HCT116 (cell line): ENCODE measurements at regions not wholly inside any gene's neighbourhood (a gene's known extent, or its start where the extent isn't known, plus 50 kb on each side); places are given as distances from the start of the nearest gene placed in this dataset.

Source experiments
- ATAC-seq: fragments of 200-7000 bp; cut with Tn5 transposase; 2 replicates; pipeline ENCODE4 v1.9.1; 2020; ENCODE audit warnings: mild to moderate bottlenecking, moderate library complexity
- BruUV-seq: library from RNA; stranded (reverse); fragments of 400-500 nt; replicated peaks from 2 replicates; lab custom pipeline; 2021; lab: Mats Ljungman, UMichigan
- CTCF ChIA-PET: fragments of 300-600 bp; sonication (Branson Sonifier 250); formaldehyde crosslinking; loops from one replicate; lab custom pipeline; 2021; ENCODE audit warnings: antibody characterized with exemption; lab: Charles Lee
- POLR2A ChIA-PET: fragments of 300-600, 350-600 bp; sonication (Branson Sonifier 250); formaldehyde crosslinking; loops from one replicate; lab custom pipeline; 2021; ENCODE audit warnings: antibody characterized with exemption; lab: Charles Lee
- RAD21 ChIA-PET, 2 experiments: fragments of 300-600 bp; sonication (Branson Sonifier 250); formaldehyde crosslinking; loops; one replicate each; lab custom pipeline; 2023; ENCODE audit warnings: low total read pairs in 2 of 2; ENCODE audit not compliant: uncharacterized antibody in 2 of 2, unreplicated experiment in 2 of 2, low non-redundant PET in 1 of 2; lab: Charles Lee
- DNase-seq: peaks from one replicate; pipeline ENCODE4 v3.0.0-alpha.2; 2010; ENCODE audit warnings: low read depth, low spot score
- H2AFZ ChIP-seq: fragments of 200-600 bp; shearing (Covaris generic), sonication (generic); 2 replicates; pipeline ENCODE4 v1.6.1; 2017; ENCODE audit warnings: low read depth, mixed run types, mixed read lengths, antibody characterized with exemption, low read length; ENCODE audit not compliant: poor library complexity, severe bottlenecking
- H3K27ac ChIP-seq: 2 replicates; pipeline ENCODE4 v1.5.1; 2012; ENCODE audit warnings: low read depth, low read length
- H3K27me3 ChIP-seq: fragments of 200-600 bp; sonication (generic); 2 replicates; pipeline ENCODE4 v1.6.1; 2016; ENCODE audit warnings: mixed run types, low read length, mixed read lengths; ENCODE audit not compliant: insufficient read depth
- H3K36me3 ChIP-seq, 2 experiments: fragments of 200-500 bp in 1 of 2; fragments of 200-600 bp in 1 of 2; sonication (Bioruptor generic) in 1 of 2; sonication (generic) in 1 of 2; 2 replicates each; pipeline versions ENCODE4 v1.5.1 to v1.6.1; 2014 to 2016; ENCODE audit warnings: low read length in 2 of 2, inconsistent platforms in 1 of 2, mixed read lengths in 1 of 2, mixed run types in 1 of 2; ENCODE audit not compliant: insufficient read depth in 2 of 2, control insufficient read depth in 1 of 2
- H3K4me1 ChIP-seq, 2 experiments: fragments of 200-600 bp in 1 of 2; sonication (generic) in 1 of 2; 2 replicates each; pipeline versions ENCODE4 v1.5.1 to v1.6.1; 2012 to 2017; ENCODE audit warnings: low read length in 2 of 2, inconsistent platforms in 1 of 2, mild to moderate bottlenecking in 1 of 2, mixed read lengths in 1 of 2, mixed run types in 1 of 2, moderate library complexity in 1 of 2; ENCODE audit not compliant: insufficient read depth in 2 of 2, control insufficient read depth in 1 of 2
- H3K4me2 ChIP-seq: fragments of 200-600 bp; sonication (generic); 2 replicates; pipeline ENCODE4 v1.6.1; 2017; ENCODE audit warnings: mixed run types, low read length, mixed read lengths
- H3K4me3 ChIP-seq, 2 experiments: fragments of 200-600 bp in 1 of 2; sonication (generic) in 1 of 2; replicated peaks in 1 of 2; 2 replicates each; pipeline ENCODE4 v1.5.1; 2011 to 2016; ENCODE audit warnings: low read length in 2 of 2, control low read depth in 1 of 2, low read depth in 1 of 2, mild to moderate bottlenecking in 1 of 2, mixed read lengths in 1 of 2, mixed run types in 1 of 2
- H3K79me2 ChIP-seq: fragments of 200-600 bp; sonication (generic); 2 replicates; pipeline ENCODE4 v1.6.1; 2017; ENCODE audit warnings: mild to moderate bottlenecking, mixed run types, low read length, moderate library complexity, mixed read lengths; ENCODE audit not compliant: insufficient read depth
- H3K9ac ChIP-seq: fragments of 200-600 bp; sonication (generic); 2 replicates; pipeline ENCODE4 v1.6.1; 2016; ENCODE audit warnings: low read length, mixed read lengths
- H3K9me2 ChIP-seq: fragments of 200-600 bp; sonication (generic), shearing (Covaris generic); 2 replicates; pipeline ENCODE4 v1.6.1; 2017; ENCODE audit warnings: mixed run types, mild to moderate bottlenecking, moderate library complexity; ENCODE audit not compliant: insufficient read depth
- H3K9me3 ChIP-seq, 2 experiments: fragments of 200-500 bp in 1 of 2; fragments of 200-600 bp in 1 of 2; sonication (Bioruptor generic) in 1 of 2; sonication (generic) in 1 of 2; 2 replicates each; pipeline ENCODE4 v1.6.1; 2014 to 2017; ENCODE audit warnings: low read length in 2 of 2, mixed read lengths in 2 of 2, inconsistent platforms in 1 of 2, low read depth in 1 of 2, mild to moderate bottlenecking in 1 of 2, mixed run types in 1 of 2, moderate library complexity in 1 of 2; ENCODE audit not compliant: control insufficient read depth in 1 of 2, insufficient read depth in 1 of 2
- H4K20me1 ChIP-seq: fragments of 200-600 bp; sonication (generic), shearing (Covaris generic); 2 replicates; pipeline ENCODE4 v1.6.1; 2017; ENCODE audit warnings: mixed run types, mild to moderate bottlenecking, moderate library complexity; ENCODE audit not compliant: insufficient read depth
- CBX3 ChIP-seq: IDR thresholded peaks from 2 replicates; pipeline ENCODE4 v1.6.1; 2012; ENCODE audit warnings: low read depth
- CEBPB ChIP-seq: IDR thresholded peaks from 2 replicates; pipeline ENCODE4 v1.6.1; 2012; ENCODE audit warnings: low read depth
- EZH2 ChIP-seq: fragments of 200-600 bp; sonication (generic); IDR thresholded peaks from 2 replicates; pipeline ENCODE4 v1.6.1; 2017; ENCODE audit warnings: antibody characterized with exemption, mixed run types
- FOSL1 ChIP-seq: IDR thresholded peaks from 2 replicates; pipeline ENCODE4 v1.6.1; 2012; ENCODE audit warnings: low read depth
- JUND ChIP-seq: IDR thresholded peaks from 2 replicates; pipeline ENCODE4 v1.6.1; 2012
- POLR2A ChIP-seq: IDR thresholded peaks from 2 replicates; pipeline ENCODE4 v1.7.0; 2011; ENCODE audit warnings: borderline replicate concordance; ENCODE audit not compliant: insufficient read depth, insufficient read length; ENCODE audit errors: extremely low read depth
- POLR2AphosphoS5 ChIP-seq: IDR thresholded peaks from 2 replicates; pipeline ENCODE4 v1.6.1; 2011; ENCODE audit warnings: mild to moderate bottlenecking, low read depth, low read length, moderate library complexity
- RAD21 ChIP-seq: IDR thresholded peaks from 2 replicates; pipeline ENCODE4 v1.6.1; 2012; ENCODE audit warnings: low read depth, mild to moderate bottlenecking
- SP1 ChIP-seq: IDR thresholded peaks from 2 replicates; pipeline ENCODE4 v1.6.1; 2012; ENCODE audit warnings: low read depth
- SRF ChIP-seq: IDR thresholded peaks from 2 replicates; pipeline ENCODE4 v1.6.1; 2012; ENCODE audit warnings: low read depth
- TCF7L2 ChIP-seq: IDR thresholded peaks from 2 replicates; pipeline ENCODE4 v1.7.0; 2011; ENCODE audit warnings: borderline replicate concordance, inconsistent platforms; ENCODE audit not compliant: insufficient read depth, insufficient read length; ENCODE audit errors: extremely low read depth
- ZFX ChIP-seq: fragments of 450-650 bp; IDR thresholded peaks from 2 replicates; pipeline ENCODE4 v1.6.1; 2017
- ZNF274 ChIP-seq: fragments of 200-500 bp; sonication (Bioruptor generic); IDR thresholded peaks from 2 replicates; pipeline ENCODE4 v1.6.1; 2014; ENCODE audit warnings: mild to moderate bottlenecking, low read depth, low read length, inconsistent platforms
- intact Hi-C: fragments of 100-400 bp; cut with micrococcal nuclease; formaldehyde crosslinking; loops from 2 replicates; pipeline ENCODE4 v1.10.0; 2022
- TF ChIP-seq, protein P1 (sequence below), 3 experiments: fragments of 200-600 bp in 1 of 3; sonication (generic) in 1 of 3; IDR thresholded peaks in 2 of 3; conservative IDR thresholded peaks in 1 of 3; 2 replicates each; pipeline ENCODE4 v1.5.1; 2012 to 2017; ENCODE audit warnings: low read depth in 2 of 3, low read length in 2 of 3, antibody characterized with exemption in 1 of 3, borderline replicate concordance in 1 of 3, control low read depth in 1 of 3, mild to moderate bottlenecking in 1 of 3, mixed read lengths in 1 of 3, mixed run types in 1 of 3, moderate library complexity in 1 of 3; ENCODE audit not compliant: insufficient read depth in 1 of 3
- TF ChIP-seq, protein P2 (sequence below): IDR thresholded peaks from 2 replicates; pipeline ENCODE4 v1.6.1; 2012
- TF ChIP-seq, protein P3 (sequence below): IDR thresholded peaks from 2 replicates; pipeline ENCODE4 v1.6.1; 2012; ENCODE audit warnings: low read depth

DNA sequence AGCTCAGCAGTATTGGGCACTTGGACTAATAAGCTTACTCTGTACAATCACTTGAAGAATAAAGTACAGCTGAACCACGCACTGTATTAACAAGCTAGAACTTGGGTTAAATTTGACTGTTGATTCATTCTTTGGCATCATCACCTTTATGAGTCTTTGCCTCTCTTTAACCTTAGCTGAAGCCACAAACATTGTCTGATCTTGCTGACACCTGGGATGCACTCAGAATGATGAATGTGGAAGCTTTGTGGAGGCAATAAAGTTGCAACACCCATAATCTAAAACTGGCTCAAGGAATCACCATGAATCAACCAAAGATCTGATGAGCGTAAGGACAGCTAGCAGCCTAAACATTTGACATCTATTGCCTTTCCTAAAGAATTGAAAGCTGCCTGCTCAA is 590.6 kb upstream of the SOX9 start:
- Histone ChIP-seq H3K9me2 (no peaks in the 10 kb centered on the region), H2AFZ (no peak overlapping the region), H3K79me2 (no peaks in the 10 kb centered on the region), H3K36me3 (no peaks in the 10 kb centered on the region), H3K27ac (no peak overlapping the region), H3K9ac (no peak overlapping the region), H4K20me1 (no peaks in the 10 kb centered on the region), H3K4me2 (no peak overlapping the region), H3K4me1 (peaks cover 0 to 4% of the 10 kb centered on the region in 2 experiments; a peak in 1 of 4 replicates), H3K9me3 (no peaks in the 10 kb centered on the region), H3K4me3 (no peak overlapping the region), H3K27me3 (no peaks in the 10 kb centered on the region)
- no peak for TF ChIP-seq CBX3
- POLR2A ChIA-PET, result no interaction called here
- RAD21 ChIA-PET, result no interaction called here
- DNase-seq (no peak), ATAC-seq (no peak)
- intact Hi-C loops, result no loop called here
- CTCF ChIA-PET, result no interaction called here
- BruUV-seq, result no TSS peak

DNA sequence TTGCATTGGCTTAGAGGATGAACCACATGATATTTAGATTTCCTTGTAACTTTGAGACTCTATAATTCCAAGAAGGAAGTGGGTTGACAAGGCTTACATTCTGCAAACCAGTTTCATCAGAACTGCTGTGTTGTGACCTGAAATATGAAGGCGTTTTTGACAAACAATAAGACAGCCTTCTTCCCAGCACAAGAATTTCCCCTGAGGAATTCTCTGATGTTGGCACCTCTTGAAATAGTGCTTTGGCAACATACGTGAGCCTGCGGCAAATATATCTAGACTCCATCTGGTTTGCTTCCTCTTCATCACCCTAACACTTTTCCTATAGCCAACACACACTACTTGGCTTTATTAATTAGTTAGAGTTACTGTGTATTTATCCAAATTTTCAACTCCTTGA is 585.5 kb upstream of the SOX9 start:
- DNase-seq, result no peak
- ChIA-PET CTCF (no interaction called here), RAD21 (no interaction called here), POLR2A (no interaction called here)
- Histone ChIP-seq H4K20me1 (no peaks in the 10 kb centered on the region), H3K9ac (no peak overlapping the region), H2AFZ (no peak overlapping the region), H3K4me3 (no peak overlapping the region), H3K4me1 (peaks cover 0 to 2% of the 10 kb centered on the region in 2 experiments; a peak in 1 of 4 replicates), H3K79me2 (no peaks in the 10 kb centered on the region), H3K27me3 (no peaks in the 10 kb centered on the region), H3K9me2 (no peaks in the 10 kb centered on the region), H3K4me2 (no peak overlapping the region), H3K36me3 (no peaks in the 10 kb centered on the region), H3K27ac (no peak overlapping the region), H3K9me3 (no peaks in the 10 kb centered on the region)
- intact Hi-C loops, result no loop called here
- ATAC-seq, result no peak
- BruUV-seq, result no TSS peak
- TF ChIP-seq POLR2AphosphoS5 (no peak), SP1 (no peak), SRF (no peak), POLR2A (no peak), FOSL1 (no peak), RAD21 (no peak), ZFX (no peak), TCF7L2 (no peak), EZH2 (no peak), JUND (no peak), CEBPB (no peak), ZNF274 (no peak)
- TF ChIP-seq, protein P1, sequence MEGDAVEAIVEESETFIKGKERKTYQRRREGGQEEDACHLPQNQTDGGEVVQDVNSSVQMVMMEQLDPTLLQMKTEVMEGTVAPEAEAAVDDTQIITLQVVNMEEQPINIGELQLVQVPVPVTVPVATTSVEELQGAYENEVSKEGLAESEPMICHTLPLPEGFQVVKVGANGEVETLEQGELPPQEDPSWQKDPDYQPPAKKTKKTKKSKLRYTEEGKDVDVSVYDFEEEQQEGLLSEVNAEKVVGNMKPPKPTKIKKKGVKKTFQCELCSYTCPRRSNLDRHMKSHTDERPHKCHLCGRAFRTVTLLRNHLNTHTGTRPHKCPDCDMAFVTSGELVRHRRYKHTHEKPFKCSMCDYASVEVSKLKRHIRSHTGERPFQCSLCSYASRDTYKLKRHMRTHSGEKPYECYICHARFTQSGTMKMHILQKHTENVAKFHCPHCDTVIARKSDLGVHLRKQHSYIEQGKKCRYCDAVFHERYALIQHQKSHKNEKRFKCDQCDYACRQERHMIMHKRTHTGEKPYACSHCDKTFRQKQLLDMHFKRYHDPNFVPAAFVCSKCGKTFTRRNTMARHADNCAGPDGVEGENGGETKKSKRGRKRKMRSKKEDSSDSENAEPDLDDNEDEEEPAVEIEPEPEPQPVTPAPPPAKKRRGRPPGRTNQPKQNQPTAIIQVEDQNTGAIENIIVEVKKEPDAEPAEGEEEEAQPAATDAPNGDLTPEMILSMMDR (IDR thresholded peaks at IDR 0.05 in 2 of 3, conservative IDR thresholded peaks at IDR 0.05 in 1 of 3; ENCODE audit: borderline replicate concordance in 1 of 3, insufficient read depth in 1 of 3, low read depth in 2 of 3, low read length in 2 of 3), result no peak
- TF ChIP-seq, protein P2, sequence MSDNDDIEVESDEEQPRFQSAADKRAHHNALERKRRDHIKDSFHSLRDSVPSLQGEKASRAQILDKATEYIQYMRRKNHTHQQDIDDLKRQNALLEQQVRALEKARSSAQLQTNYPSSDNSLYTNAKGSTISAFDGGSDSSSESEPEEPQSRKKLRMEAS, result no peak
- TF ChIP-seq, protein P3, sequence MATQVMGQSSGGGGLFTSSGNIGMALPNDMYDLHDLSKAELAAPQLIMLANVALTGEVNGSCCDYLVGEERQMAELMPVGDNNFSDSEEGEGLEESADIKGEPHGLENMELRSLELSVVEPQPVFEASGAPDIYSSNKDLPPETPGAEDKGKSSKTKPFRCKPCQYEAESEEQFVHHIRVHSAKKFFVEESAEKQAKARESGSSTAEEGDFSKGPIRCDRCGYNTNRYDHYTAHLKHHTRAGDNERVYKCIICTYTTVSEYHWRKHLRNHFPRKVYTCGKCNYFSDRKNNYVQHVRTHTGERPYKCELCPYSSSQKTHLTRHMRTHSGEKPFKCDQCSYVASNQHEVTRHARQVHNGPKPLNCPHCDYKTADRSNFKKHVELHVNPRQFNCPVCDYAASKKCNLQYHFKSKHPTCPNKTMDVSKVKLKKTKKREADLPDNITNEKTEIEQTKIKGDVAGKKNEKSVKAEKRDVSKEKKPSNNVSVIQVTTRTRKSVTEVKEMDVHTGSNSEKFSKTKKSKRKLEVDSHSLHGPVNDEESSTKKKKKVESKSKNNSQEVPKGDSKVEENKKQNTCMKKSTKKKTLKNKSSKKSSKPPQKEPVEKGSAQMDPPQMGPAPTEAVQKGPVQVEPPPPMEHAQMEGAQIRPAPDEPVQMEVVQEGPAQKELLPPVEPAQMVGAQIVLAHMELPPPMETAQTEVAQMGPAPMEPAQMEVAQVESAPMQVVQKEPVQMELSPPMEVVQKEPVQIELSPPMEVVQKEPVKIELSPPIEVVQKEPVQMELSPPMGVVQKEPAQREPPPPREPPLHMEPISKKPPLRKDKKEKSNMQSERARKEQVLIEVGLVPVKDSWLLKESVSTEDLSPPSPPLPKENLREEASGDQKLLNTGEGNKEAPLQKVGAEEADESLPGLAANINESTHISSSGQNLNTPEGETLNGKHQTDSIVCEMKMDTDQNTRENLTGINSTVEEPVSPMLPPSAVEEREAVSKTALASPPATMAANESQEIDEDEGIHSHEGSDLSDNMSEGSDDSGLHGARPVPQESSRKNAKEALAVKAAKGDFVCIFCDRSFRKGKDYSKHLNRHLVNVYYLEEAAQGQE, result no peak
